HG02623 (cell line): ENCODE measurements at regions not wholly inside any gene's neighbourhood (a gene's known extent, or its start where the extent isn't known, plus 50 kb on each side); places are given as distances from the start of the nearest gene placed in this dataset.

Experiments used
- ATAC-seq: cut with Tn5 transposase; IDR thresholded peaks from one replicate; pipeline ENCODE4 v1.9.1; 2021; ENCODE audit warnings: moderate library complexity; ENCODE audit not compliant: unreplicated experiment

DNA sequence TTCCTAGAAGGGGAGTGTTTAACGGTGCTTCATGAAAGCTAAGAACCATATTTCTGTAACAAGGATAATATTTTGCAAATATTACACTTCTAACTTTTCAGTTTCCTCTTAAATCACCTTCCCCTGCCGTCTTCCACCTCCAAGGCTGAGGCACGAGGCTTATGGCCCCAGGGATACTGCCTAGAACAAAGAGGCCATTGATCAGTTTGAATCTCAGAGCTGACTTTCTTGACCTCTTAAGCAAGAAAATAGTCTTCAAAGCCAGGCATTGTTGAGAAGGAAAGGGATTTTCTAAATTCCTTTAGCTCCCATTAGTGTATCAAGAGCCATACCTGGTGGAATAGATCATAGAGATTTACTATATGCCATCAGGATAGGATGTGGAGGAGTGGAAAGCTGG lies 566.2 kb downstream of the BNC2 start:
- ATAC-seq, result no peak

DNA sequence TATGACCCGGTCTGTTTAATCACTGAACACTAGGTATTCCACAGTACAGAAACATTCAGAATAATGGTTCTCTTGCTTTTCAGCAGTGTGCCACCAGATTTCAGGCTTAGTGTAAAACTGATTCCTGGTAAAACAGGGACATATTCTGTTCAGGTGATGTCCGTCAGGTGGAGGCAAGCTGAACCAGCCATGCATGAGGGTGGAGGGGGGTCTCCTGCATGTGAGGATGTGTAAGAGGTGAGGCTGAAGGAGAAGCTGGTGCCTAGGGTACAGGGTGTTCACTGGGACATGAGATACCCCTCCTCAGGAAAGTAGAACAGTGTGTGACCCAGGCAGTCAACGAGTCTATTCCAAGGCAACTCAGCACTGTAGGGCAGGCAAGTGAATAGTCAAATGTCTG lies 563.9 kb downstream of the BNC2 start:
- ATAC-seq, result no peak

DNA sequence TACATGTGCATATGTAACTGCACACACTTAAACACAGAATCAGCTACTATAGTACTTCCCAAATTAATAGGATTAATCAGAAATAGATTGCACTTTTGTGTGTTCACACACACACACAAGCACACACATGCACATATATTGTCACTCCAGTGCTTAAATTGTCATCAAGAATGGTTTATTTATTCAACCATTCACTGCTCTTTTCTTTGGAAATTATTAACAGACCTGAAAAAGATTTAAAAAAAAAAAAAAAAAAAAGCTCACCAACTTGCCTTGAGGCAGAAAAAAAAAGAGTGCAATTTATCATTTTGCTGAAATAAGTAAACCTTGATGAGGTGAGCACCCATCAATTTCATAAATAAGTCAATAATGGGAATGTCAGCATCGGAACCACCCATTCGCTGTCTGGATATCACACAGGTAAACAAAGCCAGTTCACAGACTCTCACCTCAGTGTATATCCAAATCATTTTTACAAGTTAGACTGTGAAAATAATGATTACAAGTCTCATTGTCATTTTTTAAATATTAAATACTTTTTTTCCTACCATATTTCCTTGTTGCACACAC lies 562.8 kb downstream of the BNC2 start:
- ATAC-seq, result no peak

DNA sequence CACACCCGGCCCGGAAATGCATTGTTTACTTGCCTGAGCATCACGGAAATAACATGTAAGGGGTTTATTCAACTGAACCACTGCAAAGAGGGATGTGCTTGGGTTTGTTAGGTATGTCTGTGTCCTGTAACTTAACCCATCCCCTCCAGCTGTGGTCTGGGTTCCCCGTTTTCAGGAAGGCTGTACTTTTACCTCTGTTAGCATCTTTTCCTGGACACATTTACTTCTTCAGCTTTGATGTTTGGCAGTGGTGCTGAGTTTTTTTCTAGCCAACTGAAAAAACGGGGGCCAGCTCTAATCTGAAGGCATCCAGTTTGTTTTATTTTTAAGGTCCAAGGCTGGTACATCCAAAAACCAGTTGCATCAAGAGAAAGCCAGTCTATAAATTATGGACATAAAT lies 561.8 kb downstream of the BNC2 start:
- ATAC-seq, result no peak

DNA sequence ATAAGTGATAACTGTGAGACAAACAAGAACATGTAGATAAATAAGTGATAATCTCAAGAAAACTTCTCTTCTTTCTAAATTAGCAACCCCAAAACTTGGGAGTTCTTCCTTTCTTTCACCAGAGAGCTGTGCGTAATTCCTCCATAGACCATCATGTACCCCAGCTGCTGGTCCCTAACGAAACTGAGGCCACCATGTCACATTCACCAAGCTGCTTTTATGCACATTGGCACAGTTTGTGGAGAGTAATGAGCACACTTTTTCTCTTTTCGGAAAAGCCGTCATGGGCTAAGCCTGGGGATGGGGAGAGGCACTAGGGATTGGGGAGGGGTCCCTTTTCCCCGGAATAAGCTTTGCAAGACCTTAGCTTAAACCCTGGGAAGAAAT lies 561.4 kb downstream of the BNC2 start:
- ATAC-seq, result no peak

DNA sequence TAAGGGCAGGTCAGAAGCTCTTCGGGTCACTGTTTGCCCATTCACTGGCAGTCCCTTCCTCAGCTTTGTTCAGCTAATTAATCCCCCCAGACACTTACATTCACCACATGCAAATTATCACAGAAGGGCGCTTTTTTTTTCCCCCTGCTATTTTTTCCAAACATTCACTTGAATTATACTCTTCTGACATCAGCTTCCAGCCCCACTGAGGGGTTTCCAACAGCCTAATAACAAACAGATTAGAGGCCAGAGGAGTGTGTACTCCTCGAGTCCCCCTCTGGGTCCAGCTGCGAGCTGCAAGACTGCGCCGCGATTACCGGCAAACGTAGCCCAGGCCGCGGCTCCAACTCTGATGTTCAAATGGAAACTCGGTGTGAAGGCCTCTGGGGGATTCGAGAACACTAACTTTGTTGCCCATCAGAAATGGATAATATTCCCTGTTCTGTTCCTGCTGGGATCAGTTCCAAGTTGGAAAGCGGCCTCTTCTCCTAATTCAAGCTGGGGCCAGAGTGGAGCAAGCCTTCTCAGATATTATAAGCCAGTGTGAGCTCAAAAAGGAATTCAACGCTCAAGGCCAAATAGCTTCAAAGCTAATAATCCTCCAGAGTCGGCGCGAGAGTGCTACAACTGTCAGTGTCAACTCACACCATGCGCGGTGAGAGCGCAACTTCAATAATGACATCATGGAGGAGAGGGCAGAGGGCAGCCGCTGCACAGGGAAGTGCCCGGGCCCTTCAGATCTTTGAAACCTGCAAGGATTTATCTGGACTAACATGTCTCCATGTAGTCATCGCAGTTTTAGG lies 560.8 kb downstream of the BNC2 start:
- ATAC-seq, result no peak

DNA sequence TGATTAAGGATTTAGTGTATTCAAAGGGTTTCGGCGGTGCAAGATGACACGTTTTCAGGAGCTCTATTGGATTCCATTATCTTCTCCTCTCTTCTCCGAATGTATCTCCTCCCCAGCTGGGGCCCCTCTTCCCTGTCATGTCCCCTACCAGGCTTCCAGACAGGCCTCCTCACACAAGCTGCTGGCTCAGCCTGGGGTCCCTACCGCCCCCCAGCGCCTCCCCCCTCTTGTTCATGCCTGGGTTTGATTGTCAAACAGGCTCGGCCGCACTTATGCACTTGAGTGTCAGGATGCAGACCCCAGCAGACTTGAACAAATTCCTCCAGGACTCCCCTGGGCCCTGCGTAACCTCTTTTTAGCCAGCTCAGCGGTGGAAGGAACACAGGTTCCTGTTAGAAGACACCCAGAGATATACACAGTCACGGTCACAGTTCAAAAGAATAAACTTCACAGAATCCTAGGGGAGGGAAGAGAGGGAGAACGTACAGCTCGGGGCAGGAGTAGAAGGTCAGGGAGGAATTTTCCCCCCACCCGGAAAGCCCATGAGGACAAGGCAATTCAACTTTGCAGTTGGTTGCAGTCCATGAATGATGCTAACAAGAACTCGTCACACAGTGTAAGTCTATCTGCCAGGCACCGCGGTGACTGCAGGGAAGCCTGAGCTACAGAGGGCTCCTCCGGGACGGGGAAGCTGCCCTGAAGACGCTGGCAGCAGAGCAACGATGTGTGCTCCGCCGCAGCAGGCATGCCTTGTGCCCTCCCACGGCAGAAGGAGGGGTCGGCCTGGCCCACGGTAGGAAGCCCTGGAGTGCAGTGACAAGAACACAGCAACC lies 560.0 kb downstream of the BNC2 start:
- ATAC-seq, result no peak

DNA sequence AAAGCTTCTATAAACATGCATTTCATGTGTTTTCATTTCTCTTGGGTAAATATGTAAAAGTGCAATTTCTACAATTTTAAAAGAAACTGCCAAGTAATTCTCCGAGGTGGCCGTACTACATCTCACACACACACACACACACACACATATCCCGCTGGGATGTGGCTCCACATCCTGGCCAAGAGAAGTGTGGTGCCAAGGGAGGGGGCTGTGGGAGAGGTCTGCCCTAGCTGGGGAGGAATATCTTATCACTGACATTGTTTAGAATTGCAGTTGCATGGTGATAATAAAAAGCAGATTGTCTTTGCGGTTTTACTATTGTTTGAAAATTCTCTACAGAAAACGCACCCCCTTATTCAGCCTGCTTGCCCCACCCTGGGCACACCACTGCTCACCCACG lies 558.4 kb downstream of the BNC2 start:
- no peak for ATAC-seq

DNA sequence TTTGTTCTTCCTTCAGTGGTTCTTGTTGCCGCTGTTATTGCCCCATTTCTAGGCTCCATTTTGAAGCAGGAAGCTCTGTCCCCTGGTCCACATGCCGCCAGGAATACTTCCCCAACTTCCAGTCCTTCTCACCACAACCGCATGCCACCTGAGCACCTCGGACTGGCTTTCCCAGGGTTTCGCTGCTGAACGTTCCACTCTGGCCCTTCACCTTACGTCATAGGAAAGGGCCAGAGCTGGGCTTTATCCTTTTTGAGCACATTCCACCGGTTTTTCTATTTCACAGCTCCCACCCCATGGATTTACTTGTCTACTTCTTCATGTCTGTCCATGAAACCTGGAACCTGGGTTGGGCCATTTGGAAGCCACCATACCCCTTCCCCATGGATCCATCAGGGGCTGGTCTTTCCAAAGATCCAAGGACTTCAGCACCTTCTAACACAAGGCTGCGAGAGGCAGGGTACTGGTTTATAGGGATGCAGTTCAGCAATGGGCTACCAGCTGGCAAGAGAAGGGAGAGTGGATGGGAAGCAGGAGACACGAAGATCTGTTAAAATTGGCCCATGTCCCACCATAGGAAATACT lies 557.4 kb downstream of the BNC2 start:
- ATAC-seq, result no peak

DNA sequence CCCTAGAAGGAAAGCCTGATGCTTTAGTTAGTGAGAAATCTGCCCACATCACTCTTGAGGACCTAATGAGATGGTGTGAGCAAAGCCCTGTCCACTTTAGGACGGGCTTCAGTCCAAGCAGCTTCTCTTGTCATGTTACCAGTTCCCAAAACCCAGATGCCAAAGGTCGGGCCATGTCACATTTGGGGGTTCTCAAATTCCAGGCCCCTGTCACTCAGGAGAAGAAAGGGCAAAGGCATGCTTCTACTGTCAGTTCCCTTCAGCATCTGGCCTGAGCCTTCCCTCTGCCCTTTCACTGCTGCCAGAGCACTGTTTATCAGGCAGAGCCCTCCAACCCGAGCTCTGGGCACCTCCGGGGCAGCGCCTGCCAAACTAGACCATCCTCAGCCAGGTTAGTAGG lies 556.0 kb downstream of the BNC2 start:
- ATAC-seq, result no peak

DNA sequence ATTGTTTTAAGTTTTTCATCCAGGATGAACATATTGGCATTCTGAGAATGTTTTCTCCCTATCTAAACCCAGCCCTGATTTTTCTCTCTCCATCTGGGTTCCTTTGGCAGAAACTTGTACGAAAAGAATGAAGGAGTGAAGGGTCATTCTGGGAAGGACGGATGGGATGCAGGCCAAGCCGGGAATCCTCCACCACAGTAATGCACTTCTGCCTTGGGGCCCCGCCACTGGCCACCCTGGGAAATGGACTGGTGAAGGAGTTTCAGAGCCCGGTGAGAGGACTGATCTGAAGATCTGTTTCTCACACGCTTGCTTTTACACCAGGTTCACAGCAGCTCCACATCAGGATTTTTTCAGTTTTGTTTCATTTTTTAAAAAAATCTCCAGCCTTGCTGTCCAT lies 554.8 kb downstream of the BNC2 start:
- ATAC-seq, result no peak

DNA sequence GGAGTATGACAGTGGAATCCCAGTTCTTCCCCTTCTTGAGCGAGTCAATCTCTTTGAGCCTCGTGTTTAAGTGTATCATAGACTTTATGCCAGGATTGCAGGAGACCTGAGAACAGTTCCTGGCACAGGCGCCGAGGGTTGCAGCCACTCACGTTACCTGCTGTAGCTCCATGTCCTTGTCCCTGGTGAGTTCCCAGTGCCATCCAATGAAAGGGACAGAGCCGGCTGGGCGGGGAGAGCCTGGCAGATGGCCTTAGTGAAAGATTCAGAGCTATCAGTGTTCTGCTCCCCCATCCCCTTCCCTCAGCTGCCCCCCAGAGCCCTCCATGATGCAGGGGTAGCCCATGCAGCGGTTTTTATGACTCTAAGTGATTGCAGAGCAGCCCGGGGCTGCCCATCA lies 554.0 kb downstream of the BNC2 start:
- ATAC-seq, result no peak

DNA sequence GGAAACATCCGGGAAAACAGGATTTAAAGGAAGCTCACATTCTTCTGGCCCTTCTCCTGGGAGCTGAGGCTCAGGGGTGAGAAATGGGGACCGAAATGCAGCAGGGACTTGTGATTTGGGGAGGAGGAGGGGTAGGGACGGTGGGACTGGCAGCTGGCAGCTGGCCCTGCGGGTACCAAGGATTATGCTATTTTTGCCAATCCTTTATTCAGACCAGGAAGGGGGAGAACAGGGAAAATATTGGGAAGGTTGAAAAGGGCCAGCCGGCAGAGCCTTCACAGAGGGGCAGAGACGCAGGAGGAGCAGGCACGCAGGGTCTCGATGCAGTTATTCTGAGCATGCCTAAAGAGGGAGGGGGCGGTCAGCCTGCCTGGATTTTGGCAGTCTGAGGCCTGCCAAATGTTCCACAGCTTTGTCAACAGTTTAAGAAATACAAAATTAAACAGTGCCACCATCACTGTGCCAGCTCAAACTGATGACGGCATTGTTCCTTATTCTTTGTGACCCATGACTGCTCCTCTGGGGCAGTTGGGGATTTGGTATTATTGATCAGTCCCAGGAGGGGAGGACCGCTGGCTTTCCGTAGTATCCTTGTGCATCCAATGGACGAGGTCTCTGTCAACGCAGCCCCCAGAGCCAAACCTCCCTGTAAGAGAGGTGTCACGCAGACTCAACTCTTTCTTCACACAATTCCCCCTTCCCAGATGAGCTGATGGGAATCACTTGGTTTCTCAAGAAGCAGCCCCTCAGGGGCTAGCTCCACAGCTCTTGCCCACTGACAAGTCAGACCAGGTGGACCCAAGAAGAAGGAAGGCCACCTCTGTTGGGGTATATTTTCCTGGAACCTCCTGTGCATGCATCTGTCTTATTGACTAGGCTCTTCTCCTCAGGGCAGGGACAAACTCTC lies 553.3 kb downstream of the BNC2 start:
- no peak for ATAC-seq

DNA sequence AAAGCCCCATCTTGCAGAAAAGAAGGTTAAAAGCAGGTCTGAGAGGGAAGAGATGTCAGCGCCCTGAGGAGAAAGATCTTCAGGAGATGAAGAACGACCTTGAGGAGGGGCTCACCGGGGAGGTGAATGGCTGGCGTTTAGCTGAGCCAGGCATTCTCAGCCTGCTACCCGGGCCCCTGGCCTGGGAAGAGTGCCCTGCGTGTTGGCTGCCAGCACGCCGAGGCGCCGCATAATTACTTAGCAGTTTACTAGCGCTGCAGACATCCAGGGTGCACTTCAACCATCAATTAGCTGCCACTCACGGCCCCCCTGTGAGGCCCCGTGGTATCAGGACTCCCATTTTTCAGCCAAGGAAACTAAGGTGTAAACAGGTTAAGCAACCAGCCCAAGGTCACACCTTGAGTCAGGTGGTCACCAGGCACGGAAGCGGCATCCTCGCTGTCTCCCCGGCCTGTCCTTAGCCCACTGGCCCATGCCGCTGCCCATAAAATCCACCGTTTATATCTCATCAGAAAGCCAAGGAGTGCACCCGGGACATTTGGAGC lies 551.9 kb downstream of the BNC2 start:
- no peak for ATAC-seq

DNA sequence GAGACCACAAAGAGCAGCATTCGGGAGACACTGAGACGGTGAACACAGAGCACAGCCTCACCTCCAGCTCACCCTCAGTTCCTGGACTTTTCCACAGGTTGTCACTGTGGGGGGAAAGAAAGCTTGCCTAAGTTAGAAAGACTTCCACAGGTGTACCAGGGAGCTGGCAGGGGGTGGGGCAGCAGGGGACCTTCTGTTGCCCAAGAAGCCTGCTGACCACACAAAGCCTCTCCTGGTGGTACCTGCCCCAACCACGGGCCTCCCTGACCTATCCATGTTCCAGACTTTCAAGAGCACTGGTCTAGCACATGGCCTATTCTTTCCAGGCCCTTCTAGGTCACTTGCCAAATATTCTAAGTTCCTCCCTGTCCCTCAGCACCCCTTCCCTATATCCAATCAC lies 550.8 kb downstream of the BNC2 start:
- no peak for ATAC-seq

DNA sequence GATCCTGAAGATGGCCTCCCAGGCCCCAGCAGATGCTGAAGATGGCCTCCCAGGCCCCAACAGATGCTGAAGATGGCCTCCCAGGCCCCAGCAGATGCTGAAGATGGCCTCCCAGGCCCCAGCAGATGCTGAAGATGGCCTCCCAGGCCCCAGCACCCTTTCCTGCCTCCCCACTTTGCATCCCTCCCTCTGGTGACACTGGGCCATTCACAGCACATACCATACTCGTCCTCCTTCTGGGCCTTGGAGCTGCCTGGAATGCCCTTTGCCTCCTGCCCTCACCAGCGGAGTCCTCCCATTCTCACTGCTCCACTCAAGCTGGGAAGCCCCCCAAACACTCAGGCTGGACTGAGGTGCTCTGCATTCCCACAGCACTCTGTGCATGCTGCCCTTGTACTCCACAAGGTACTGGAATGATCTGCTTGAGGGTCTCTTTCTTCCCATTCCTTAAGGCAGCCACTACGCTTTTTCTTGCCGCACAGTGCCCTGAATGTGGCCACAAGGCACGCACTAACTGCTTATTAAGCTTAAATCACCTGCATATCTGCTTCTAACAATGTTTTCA lies 550.0 kb downstream of the BNC2 start:
- no peak for ATAC-seq

DNA sequence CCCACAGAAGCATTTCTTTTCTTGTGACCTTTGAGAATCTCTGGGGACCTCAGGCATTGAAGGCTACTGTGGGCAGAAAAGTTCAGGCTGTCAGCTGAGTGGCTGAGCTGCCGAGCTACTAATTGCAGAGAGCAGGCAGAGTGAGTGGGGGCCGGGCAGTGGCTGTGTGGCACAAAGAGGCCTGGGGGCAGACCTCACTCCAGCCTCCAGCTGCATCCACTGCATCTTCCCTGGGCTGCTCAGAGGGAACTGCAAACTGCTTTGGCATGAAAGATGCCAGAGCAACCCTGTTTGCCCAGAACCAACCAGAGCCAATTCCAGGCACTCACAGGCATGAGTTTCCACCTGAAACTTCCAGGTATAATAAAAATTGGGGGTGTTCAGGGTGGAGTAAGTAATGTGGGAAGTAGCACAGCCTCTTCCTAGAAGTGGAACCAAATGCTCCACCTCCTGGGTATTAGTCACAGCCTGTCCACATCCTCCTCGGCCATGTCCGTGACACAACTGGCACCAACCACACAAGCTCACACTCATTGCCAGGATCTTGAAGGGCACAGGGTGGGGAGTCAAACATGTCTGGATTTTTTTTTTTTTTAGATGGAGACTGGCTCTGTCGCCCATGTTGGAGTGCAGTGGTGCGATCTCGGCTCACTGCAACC lies 548.9 kb downstream of the BNC2 start:
- ATAC-seq, result no peak

DNA sequence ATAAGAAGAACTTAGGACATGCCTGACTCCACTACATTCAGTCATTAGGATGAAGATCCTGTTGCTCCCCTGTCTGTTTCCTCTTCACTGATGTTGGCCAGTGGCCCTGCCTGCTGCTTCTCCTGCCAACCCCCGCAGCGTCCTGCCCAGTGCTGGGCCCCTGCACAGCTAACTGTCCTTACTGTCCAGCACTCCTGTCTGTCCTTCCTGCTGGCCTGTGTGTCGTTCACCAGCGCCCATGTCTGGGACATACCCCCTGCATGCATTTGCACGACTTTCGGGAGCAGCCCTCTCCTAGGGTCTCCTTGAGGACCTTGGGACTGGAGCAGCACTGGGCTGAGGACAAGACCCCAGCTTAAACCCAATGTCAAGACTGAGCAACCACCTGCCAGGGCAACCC lies 547.6 kb downstream of the BNC2 start:
- ATAC-seq, result no peak

DNA sequence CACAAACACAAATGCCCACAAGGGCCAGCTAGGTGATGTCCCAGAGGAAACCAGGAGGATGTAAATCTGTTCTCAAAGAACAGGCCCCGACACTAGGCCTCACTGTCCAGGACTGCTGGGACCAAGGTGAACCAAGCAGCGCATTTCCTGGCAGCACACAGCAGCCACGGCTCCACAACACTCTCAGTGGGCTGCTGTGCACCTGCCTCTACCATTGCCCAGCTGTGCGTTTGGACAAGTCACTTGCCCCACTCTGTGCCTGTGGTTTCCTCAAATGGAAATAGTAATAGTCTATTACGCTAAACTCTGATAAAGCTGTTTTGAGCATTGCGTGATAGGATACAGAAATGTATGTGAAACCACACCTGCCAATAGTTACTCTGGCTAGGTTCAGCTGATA lies 544.5 kb downstream of the BNC2 start:
- no peak for ATAC-seq

DNA sequence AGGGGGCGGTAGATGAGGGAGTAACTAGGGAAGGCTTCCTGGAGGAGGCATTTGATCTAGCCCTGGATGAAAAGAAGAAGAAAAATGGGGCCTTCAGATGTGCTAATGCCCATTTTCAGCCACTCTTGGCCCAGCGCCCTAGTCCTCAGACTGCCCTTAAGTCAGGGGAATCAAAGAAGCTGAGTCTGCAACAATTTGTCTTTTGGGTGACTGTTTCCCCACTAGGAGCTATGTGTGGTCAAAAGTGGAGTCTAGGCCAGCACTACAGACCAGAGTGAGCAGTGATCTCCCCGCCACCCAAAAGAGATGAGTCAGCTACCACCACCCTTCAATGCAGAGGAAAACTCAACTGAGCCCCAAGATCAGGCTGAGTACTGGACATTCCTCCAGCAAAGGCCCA lies 542.1 kb downstream of the BNC2 start:
- ATAC-seq, result no peak
